ENCODE measurements at regions not wholly inside any gene's neighbourhood (a gene's known extent, or its start where the extent isn't known, plus 50 kb on each side); places are given as distances from the start of the nearest gene placed in this dataset.
"Not testable (repeated sequence)": the region's sequence is repeated elsewhere in the genome, so short reads cannot be mapped to it uniquely, and the experiment has no call there.

- no peak for DNase-seq (ENCODE audit: low spot score)
Observed at GRCh38 chr4:132266374-132266773, 882.7 kb upstream of the PCDH10 start.

- no peak for DNase-seq (ENCODE audit: low spot score)
Observed at GRCh38 chr4:132267321-132267720, 881.8 kb upstream of the PCDH10 start.

GRCh38 chr4:132269303-132269990 lies 879.6 kb upstream of the PCDH10 start:
- DNase-seq (ENCODE audit: low spot score), result no peak

GRCh38 chr4:132275583-132276121 lies 873.4 kb upstream of the PCDH10 start:
- no peak for DNase-seq (ENCODE audit: low spot score)

- no peak for DNase-seq (ENCODE audit: low spot score)
Observed at GRCh38 chr4:132276185-132276584, 872.9 kb upstream of the PCDH10 start.

GRCh38 chr4:132276989-132277388 lies 872.1 kb upstream of the PCDH10 start:
- DNase-seq (ENCODE audit: low spot score), result no peak

- no peak for DNase-seq (ENCODE audit: low spot score)
Observed at GRCh38 chr4:132281733-132282132, 867.4 kb upstream of the PCDH10 start.

- DNase-seq (ENCODE audit: low spot score), result no peak
Observed at GRCh38 chr4:132284910-132285426, 864.1 kb upstream of the PCDH10 start.

GRCh38 chr4:132297346-132297745 lies 851.7 kb upstream of the PCDH10 start:
- DNase-seq (ENCODE audit: low spot score), result no peak

GRCh38 chr4:132299841-132300240 lies 849.3 kb upstream of the PCDH10 start:
- no peak for DNase-seq (ENCODE audit: low spot score)

- DNase-seq (ENCODE audit: low spot score), result no peak
Observed at GRCh38 chr4:132312521-132312920, 836.6 kb upstream of the PCDH10 start.

- no peak for DNase-seq (ENCODE audit: low spot score)
Observed at GRCh38 chr4:132313852-132314251, 835.2 kb upstream of the PCDH10 start.

- DNase-seq (ENCODE audit: low spot score), result no peak
Observed at GRCh38 chr4:132316738-132317137, 832.4 kb upstream of the PCDH10 start.

- DNase-seq (ENCODE audit: low spot score), result no peak
Observed at GRCh38 chr4:132317923-132318322, 831.2 kb upstream of the PCDH10 start.

- no peak for DNase-seq (ENCODE audit: low spot score)
Observed at GRCh38 chr4:132328761-132329160, 820.3 kb upstream of the PCDH10 start.

GRCh38 chr4:132330994-132331393 lies 818.1 kb upstream of the PCDH10 start:
- no peak for DNase-seq (ENCODE audit: low spot score)

- no peak for DNase-seq (ENCODE audit: low spot score)
Observed at GRCh38 chr4:132332932-132333723, 816.0 kb upstream of the PCDH10 start.

GRCh38 chr4:132333724-132334047 lies 815.4 kb upstream of the PCDH10 start:
- DNase-seq (ENCODE audit: low spot score), result no peak

GRCh38 chr4:132334081-132334480 lies 815.0 kb upstream of the PCDH10 start:
- no peak for DNase-seq (ENCODE audit: low spot score)

GRCh38 chr4:132344924-132345828 lies 803.9 kb upstream of the PCDH10 start:
- no peak for DNase-seq (ENCODE audit: low spot score)

GRCh38 chr4:132346016-132346415 lies 803.1 kb upstream of the PCDH10 start:
- no peak for DNase-seq (ENCODE audit: low spot score)

GRCh38 chr4:132351606-132352005 lies 797.5 kb upstream of the PCDH10 start:
- DNase-seq (ENCODE audit: low spot score), result not testable (repeated sequence)

Data from putamen (tissue), 1 donor.